ENCODE measurements at regions not wholly inside any gene's neighbourhood (a gene's known extent, or its start where the extent isn't known, plus 50 kb on each side); places are given as distances from the start of the nearest gene placed in this dataset.

GRCh38 chr13:95444006-95444730 lies 108.4 kb upstream of the CLDN10 start:
- no peak overlapping the region for H3K4me3 ChIP-seq (ENCODE audit: low read depth, low read length)
- no peak for TF ChIP-seq CTCF (IDR thresholded peaks at IDR 0.05; ENCODE audit: low read depth, low read length)

DNA sequence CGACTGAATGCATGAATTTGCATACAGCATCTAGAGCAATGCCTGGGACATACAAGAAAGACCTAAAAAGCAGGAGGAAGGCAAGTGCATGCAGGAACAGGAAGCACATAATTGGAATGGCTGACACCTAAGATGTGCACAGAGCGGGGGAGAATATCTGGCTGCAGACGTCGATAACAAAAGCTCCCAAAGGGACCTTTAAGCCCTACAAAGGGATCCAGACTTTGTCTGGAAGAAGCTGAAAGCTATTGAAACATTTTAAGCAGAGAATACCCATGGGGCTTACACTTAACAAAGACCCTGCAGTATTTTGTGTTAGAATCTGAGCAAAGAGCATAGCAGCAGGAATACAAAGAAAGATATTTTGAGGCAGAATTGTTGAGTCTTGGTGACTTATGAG lies 107.4 kb upstream of the CLDN10 start:
- no peak overlapping the region for H3K4me3 ChIP-seq (ENCODE audit: low read depth, low read length)
- TF ChIP-seq CTCF (IDR thresholded peaks at IDR 0.05; ENCODE audit: low read depth, low read length): no peak

- no peak for TF ChIP-seq CTCF (IDR thresholded peaks at IDR 0.05; ENCODE audit: low read depth, low read length)
- no peak overlapping the region for H3K4me3 ChIP-seq (ENCODE audit: low read depth, low read length)
Measured at GRCh38 chr13:95447814-95448213, 104.7 kb upstream of the CLDN10 start.

DNA sequence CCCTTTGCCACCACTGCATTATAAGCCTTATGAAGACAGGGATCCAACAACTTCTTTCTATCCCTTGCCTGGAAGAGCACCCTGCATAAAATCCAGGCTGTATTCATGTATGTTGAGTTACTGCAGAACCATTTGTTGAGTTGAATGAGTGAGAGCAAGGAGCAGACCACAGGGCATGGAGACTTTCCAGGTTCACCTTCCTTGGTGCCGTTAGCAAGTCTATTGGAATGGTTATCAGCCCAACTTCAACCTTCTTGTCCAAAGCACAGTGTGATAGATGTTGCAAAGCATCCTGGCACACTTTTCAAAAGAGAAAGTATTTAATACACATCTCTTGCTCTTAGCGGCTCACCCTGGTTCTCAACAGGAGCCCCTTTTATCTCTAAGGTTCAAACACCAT lies 100.9 kb upstream of the CLDN10 start:
- H3K4me3 ChIP-seq (ENCODE audit: low read depth, low read length): no peak overlapping the region
- no peak for TF ChIP-seq CTCF (IDR thresholded peaks at IDR 0.05; ENCODE audit: low read depth, low read length)

GRCh38 chr13:95452375-95452774 lies 100.1 kb upstream of the CLDN10 start:
- no peak for TF ChIP-seq CTCF (IDR thresholded peaks at IDR 0.05; ENCODE audit: low read depth, low read length)
- H3K4me3 ChIP-seq (ENCODE audit: low read depth, low read length): no peak overlapping the region

- H3K4me3 ChIP-seq (ENCODE audit: low read depth, low read length): no peak overlapping the region
- no peak for TF ChIP-seq CTCF (IDR thresholded peaks at IDR 0.05; ENCODE audit: low read depth, low read length)
Measured at GRCh38 chr13:95455782-95456181, 96.7 kb upstream of the CLDN10 start.

- TF ChIP-seq CTCF (IDR thresholded peaks at IDR 0.05; ENCODE audit: low read depth, low read length): no peak
- H3K4me3 ChIP-seq (ENCODE audit: low read depth, low read length): no peak overlapping the region
Measured at GRCh38 chr13:95456815-95457214, 95.7 kb upstream of the CLDN10 start.
